ENCODE measurements at regions not wholly inside any gene's neighbourhood (a gene's known extent, or its start where the extent isn't known, plus 50 kb on each side); places are given as distances from the start of the nearest gene placed in this dataset.

DNA sequence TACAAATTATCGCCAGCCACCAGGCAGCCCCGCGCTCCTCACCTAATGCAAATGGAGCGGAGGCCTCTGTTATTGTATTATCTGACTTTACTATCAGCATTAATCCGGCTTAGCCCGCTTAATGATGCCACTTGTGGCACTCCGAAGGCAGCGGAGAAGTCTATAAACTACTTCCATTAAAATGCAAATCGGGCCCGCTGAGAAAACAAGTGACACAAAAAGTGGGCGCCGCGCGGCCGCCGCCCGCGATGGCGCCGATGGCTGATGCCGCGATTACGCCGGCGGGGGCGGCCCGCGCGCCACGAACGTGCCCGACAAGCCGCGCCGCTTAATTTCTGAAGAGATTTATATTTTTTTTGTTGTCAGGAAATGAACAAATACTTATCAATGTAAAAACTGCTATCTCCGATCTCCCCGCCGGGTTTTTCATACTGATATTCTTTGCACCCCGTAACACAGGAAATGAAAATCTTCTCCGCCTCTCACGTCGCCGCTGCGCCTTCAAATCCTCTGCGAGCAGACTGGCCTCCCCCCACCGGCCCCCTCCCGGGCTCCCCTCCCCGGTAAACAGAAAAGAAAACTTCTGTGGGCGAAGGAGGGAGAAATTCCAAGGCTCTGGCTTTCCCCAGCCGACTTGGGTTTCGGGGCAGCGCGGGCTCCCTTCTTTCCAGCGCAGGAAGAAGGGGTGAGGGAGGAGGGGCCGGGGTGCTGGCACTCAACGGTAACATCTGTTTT is 221.8 kb downstream of the INSIG2 start:
- DNase-seq: peak; percentile 62

DNA sequence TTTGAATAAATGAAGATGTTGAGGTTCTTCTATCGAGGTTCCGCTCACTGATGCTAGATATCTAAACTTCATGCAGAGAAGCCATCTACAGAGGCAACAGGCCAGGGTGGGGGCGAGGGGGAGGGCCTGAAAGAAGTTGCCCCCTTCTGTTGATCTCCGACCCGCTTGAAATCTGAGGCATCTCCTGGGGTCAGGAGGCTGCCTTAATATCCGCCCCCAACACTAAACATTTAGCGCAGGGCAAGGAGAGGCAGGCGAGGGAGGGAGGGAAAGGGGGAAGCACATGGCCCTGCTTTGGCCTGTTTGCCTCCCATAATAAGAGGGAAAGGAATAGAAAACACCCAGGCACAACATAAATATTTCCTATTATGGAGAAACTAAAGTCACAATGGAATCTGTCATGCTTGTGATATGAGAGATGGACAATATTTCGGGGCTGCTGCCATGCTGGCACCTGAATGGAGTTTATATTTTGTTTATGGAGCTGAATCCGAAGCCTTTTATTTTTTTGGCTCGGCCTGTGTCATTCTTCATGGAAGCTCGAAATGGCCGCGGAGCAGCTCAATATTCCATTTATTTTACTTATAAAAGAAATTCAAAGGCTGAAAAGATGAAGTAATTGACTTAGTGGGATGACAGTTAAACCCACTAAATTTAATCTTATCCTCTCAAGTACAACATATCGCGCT is 221.1 kb downstream of the INSIG2 start:
- DNase-seq: no peak

GRCh38 chr2:118307864-118308263 is 219.6 kb downstream of the INSIG2 start:
- no peak for DNase-seq

GRCh38 chr2:118301248-118301647 is 213.0 kb downstream of the INSIG2 start:
- no peak for DNase-seq

- DNase-seq: no peak
Measured at GRCh38 chr2:118300832-118301231, 212.6 kb downstream of the INSIG2 start.

DNA sequence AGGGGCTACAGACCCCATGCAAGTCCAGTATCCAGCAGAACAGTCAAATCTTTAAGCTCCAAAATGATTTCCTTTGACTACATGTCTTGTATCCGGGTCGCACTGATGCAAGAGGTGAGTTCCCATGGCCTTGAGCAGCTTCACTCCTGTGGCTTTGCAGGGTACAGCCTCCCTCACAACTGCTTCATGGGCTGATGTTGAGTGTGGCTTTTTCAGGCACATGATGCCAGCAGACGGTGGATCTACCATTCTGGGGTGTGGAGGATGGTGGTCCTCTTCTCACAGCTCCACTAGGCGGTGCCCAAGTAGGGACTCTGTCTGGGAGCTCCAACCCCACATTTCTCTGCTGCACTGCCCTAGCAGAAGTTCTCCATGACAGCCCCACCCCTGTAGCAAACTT is 208.4 kb downstream of the INSIG2 start:
- no peak for DNase-seq

DNA sequence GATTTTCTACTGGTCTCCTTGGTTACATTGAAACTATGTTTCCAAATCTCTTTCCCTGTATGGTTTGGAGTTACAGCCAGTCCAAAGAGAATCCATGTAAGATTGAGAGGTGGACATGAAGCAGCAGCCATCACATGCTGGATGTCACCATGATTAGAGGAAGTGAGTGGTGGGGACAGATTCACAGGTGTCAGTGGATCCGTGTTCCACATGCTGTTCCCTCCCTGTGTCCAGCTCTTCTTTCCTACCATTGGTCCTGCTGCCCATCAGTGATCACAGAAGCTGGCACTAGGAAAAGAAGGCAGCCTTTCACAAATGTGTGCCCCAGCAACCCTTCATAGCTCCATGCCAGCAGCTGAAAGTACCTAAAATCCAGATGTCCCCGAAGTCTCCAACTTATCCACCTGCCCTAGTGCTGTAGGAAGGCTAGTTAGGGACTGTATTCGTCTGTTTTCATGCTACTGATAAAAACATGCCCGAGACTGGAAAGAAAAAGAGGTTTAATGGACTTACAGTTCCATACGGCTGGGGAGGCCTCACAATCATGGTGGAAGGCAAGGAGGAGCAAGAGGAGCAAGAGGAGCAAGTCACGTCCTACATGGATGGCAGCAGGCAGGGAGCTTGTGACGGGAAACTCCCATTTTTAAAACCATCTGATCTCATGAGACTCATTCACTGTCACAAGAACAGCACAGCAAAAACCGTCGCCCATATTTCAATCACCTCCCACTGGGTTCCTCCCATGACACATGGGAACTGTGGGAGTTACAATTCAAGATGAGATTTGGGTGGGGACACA is 207.5 kb downstream of the INSIG2 start:
- DNase-seq: no peak

GRCh38 chr2:118294063-118294462 is 205.8 kb downstream of the INSIG2 start:
- DNase-seq: no peak

GRCh38 chr2:118292991-118293390 is 204.7 kb downstream of the INSIG2 start:
- DNase-seq: no peak

DNA sequence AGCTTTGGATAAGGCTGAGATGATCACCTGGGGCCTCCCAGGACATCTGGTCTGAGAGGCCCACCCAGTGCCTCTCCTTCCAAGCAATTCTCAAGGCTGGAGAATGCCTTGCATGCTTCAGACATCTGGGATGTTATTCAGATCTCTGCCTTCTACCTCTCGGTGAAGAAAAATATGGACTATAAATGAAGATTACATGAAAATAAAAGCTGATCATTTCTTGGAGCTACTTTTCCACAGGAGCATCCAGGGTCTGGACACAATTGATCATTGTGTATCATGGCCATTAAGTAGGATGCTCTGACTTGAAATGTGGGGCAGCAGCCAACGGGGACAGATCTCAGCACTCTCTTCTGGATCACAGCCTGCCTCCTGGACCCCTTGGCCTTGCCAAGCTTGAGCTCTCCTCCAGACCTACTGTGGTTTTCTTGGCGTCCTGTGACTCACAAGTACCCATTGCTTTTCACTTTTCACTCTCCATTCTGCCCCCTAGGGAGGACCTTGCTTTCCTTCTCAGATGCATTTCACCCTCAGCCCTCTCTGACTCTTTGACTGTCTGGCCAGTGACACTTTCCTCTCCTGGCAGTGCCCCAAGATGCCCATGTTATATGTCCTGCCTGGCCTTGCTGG is 203.1 kb downstream of the INSIG2 start:
- DNase-seq: no peak

DNA sequence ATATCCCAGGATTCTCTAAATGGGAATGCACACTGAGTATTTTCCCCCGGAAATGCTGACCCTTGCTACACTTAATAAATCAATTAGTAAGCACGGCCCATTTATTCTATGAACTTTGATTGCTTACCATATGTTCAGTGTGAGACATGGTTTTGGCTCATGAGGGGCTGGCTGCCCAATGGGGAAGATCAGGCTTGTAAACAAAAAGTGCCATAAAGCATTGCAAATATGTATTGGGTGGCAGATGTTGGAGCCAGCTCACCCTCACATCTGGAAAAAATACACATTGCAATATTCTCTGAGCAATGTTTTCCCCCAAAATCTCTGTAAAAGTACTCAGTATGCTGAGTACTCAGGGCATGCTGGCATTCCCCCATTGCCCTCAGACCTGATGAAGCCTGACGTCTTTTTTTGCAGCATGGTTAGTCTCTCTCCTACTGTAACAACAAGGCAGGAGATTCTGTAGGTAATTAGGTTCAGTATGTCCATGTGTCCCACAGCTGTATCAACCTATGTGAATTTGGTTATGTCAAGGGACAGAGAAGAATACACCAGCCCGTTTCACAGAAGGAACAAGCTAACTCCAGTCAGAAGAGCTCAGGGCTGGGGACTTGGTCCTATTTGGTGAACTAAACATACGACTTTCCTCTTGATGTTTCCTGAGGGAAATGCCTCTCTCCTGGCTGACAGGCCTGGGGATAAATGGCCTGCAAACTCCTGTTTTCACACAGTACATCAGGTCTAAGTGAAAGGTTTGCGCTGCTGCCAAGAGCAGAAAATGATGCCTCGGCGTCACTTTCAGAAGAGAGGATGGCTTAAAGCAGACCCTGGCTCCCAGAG is 202.4 kb downstream of the INSIG2 start:
- no peak for DNase-seq

- no peak for DNase-seq
Measured at GRCh38 chr2:118279005-118279404, 190.7 kb downstream of the INSIG2 start.

DNA sequence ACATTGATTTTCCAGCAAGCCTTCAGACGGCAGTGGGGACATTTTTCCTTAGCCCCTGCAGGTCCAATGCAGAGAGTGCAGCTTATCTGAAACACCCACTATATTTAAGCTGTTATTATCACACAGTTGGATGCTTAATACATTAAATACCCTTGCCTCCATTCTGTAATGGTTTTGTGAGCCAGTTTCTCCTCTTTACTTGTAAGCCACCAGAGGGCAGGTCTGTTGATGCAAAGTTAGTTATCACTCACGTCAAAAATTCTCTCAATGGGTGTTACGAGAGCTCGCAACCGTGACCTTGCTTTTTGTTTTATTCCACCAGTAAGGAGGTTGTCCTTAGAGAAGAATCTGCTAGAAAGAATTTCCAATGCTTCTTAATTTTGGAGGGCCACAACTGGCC is 189.8 kb downstream of the INSIG2 start:
- DNase-seq: no peak

DNA sequence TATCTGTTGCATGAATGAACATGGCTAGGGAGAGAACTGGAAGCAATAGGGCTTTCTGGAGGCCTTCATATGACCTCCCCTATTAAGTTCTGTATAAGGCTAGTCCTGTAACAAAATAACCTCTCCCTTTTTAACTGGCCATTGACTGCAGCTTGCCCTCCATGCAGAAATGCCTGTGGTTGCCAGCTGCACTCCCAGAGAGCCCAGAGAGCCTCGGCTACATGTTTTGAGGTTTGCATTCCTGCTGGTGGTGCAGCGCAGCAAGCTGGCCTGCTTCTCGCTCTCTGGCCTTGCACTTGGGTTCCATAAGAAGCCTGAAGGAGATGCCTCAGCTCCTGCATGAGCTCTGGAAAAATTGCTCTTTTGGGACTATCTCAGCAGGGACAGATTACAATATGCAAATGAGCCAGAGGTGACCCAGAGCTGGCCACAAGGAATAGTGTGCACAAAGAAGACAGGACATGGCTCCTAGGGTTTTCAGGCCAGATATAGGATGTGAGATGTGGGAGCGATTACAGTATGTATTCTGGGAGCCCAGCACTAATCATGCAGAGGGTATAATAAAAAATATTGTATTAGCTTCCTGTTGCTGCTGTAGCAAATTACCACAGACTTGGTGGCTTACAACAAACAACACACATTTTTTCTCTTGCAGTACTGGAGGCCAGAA is 186.7 kb downstream of the INSIG2 start:
- DNase-seq: no peak

GRCh38 chr2:118272391-118272790 is 184.1 kb downstream of the INSIG2 start:
- no peak for DNase-seq

DNA sequence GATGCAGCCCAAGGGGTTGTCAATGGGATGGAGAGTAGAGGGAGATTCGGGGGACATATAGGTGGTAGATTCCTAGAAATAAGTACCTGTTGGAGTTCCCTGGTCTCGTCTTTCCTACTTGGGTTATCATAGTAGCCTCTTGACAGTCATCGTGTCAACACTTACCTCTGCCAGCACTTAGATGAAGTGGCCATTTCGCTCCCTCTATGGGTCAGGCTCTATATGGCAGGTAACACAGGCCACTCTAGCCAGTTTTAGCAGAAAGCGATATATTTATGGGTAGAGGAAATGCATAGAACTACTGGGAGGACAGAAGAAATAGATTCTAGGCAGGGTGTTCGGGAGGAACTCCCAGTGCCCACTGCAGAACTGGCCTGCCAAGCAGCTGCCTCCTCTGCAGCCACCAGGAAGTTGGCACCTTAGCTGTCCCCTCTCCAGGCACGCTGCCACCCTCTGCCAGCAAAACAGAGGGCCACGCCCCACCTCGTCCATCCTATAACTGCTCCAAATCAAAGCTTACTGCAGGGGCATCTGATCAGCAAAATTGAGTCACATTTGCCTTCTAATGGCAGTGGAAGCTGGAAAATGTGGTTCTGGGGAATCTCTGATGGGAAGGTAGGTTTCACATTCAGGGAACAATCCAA is 181.3 kb downstream of the INSIG2 start:
- DNase-seq: no peak

- DNase-seq: no peak
Measured at GRCh38 chr2:118268268-118268667, 180.0 kb downstream of the INSIG2 start.

DNA sequence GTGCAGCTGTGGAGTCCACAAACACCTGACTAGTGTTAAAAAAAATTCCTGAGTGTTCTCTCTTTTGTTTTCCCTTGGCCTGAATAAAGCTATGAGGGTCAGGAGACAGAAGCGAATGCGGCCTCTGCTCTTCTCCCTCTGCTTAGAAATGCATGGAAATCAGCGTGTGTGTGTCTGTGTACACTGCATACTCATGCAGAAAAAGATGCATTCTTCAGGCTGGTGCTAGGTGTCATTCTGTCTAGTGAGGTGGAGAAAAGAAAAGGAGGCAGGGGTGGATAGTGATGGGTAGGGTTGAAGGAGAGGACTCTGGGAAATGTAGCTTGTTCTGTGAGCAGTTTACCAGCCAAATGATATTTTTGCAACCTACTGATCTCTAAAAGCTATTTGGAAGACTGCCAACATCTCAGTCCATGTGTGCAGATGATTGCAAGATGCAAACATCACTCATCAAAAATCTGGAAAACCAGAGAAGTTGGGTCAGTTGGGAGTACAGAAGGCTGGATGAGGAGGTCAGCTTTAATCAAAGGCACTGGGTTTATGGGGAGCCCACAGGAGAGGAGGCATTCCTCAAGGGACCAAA is 177.7 kb downstream of the INSIG2 start:
- DNase-seq: no peak

GRCh38 chr2:118264232-118264990 is 176.1 kb downstream of the INSIG2 start:
- no peak for DNase-seq

- no peak for DNase-seq
Measured at GRCh38 chr2:118257696-118258095, 169.4 kb downstream of the INSIG2 start.

Measured in stimulated activated CD4-positive, alpha-beta T cell treated with anti-CD3 and anti-CD28 coated beads, Interleukin-4, amount 100 ng/mL, for 1 hour (primary cell).